SH-SY5Y (cell line): ENCODE measurements at regions not wholly inside any gene's neighbourhood (a gene's known extent, or its start where the extent isn't known, plus 50 kb on each side); places are given as distances from the start of the nearest gene placed in this dataset.

ENCODE experiments used
- GATA2 ChIP-seq: IDR thresholded peaks from 2 replicates; pipeline ENCODE4 v1.6.1; 2011; ENCODE audit warnings: mild to moderate bottlenecking, low read depth, low read length
- GATA3 ChIP-seq: IDR thresholded peaks from 2 replicates; pipeline ENCODE4 v1.6.1; 2011; ENCODE audit warnings: low read depth, mild to moderate bottlenecking, low read length, moderate library complexity

GRCh38 chr2:183671233-183671632 lies 547.0 kb downstream of the NUP35 start:
- TF ChIP-seq GATA2 (no peak), GATA3 (no peak)
